Kidney epithelial cell (primary cell): ENCODE measurements at regions not wholly inside any gene's neighbourhood (a gene's known extent, or its start where the extent isn't known, plus 50 kb on each side); places are given as distances from the start of the nearest gene placed in this dataset.

Experiments used
- DNase-seq: peaks from one replicate; pipeline ENCODE4 v3.0.0-alpha.2; 2010; ENCODE audit warnings: low read depth
- H3K27me3 ChIP-seq: 2 replicates; pipeline ENCODE4 v1.6.0; 2011; ENCODE audit warnings: low read length; ENCODE audit not compliant: control insufficient read depth, insufficient read depth
- H3K36me3 ChIP-seq: 2 replicates; pipeline ENCODE4 v1.5.1; 2011; ENCODE audit warnings: low read length; ENCODE audit not compliant: control insufficient read depth, insufficient read depth
- H3K4me3 ChIP-seq: 2 replicates; pipeline ENCODE4 v1.5.1; 2011; ENCODE audit warnings: low read depth, mild to moderate bottlenecking, control low read depth, low read length
- TF ChIP-seq, protein P1 (sequence below): IDR thresholded peaks from 2 replicates; pipeline ENCODE4 v1.5.1; 2011; ENCODE audit warnings: mild to moderate bottlenecking, moderate library complexity, low read length, control low read depth, inconsistent platforms; ENCODE audit not compliant: insufficient read depth, poor library complexity, severe bottlenecking

DNA sequence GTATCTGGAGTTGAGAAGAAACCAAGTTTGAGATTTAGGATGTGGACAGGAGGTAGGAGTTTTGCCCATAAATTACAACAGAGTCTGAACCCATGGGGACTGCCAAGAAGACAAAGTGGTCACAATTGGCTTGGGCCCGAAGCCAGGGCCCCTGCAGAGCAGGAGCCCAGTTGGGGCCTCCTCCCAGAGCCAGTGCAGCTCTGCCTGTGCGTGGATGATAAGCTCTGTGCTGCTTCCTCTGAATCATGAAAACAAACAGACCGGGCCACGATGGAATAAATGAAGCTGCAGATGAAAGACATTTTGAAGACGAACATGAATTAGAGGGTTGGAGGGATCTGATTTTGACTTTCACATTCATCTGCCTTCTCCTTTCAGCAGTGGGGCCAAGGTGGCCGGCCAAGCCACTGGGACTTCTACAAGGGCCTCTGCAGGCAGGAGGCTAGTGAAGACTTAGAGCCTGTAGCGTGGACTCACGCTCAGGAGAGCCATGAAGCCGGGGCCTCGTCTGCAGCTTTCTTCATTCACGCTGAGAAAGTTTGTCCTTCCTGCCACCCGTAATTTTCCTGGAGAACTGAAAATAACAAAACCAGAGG lies 156.8 kb upstream of the LYZL1 start:
- H3K36me3 ChIP-seq: no peaks in the 10 kb centered on the region
- DNase-seq: no peak
- no peaks in the 10 kb centered on the region for H3K27me3 ChIP-seq
- TF ChIP-seq, protein P1, sequence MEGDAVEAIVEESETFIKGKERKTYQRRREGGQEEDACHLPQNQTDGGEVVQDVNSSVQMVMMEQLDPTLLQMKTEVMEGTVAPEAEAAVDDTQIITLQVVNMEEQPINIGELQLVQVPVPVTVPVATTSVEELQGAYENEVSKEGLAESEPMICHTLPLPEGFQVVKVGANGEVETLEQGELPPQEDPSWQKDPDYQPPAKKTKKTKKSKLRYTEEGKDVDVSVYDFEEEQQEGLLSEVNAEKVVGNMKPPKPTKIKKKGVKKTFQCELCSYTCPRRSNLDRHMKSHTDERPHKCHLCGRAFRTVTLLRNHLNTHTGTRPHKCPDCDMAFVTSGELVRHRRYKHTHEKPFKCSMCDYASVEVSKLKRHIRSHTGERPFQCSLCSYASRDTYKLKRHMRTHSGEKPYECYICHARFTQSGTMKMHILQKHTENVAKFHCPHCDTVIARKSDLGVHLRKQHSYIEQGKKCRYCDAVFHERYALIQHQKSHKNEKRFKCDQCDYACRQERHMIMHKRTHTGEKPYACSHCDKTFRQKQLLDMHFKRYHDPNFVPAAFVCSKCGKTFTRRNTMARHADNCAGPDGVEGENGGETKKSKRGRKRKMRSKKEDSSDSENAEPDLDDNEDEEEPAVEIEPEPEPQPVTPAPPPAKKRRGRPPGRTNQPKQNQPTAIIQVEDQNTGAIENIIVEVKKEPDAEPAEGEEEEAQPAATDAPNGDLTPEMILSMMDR: no peak
- no peak overlapping the region for H3K4me3 ChIP-seq

DNA sequence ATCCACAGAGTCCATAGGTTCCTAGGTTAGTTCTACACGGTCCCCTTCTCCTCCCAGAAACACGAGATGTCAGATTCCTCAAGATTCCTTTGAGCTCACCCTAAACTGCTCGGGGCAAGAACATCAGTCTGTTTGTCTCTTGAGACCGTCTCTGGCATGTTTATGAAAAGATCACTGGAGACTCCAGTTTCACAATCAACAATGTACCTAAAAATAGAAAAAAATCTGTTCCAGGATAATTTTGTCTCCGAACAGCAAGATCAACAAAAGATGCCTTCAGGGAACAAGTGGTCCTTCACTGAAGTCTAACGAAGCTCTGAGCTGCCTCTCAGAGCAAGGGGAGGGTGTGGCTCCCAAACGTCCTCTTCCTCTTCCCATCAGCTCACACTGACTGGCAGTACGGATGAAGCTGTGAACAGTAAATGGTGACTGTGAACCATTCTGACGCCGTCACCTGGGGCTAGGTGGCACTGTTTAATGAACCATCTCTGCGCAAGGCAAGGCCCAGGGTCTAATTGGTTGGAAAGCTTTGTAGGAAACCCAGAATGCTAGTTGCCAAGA lies 156.2 kb upstream of the LYZL1 start:
- Histone ChIP-seq H3K4me3 (no peak overlapping the region), H3K36me3 (no peaks in the 10 kb centered on the region), H3K27me3 (no peaks in the 10 kb centered on the region)
- DNase-seq: no peak
- TF ChIP-seq, protein P1: no peak

DNA sequence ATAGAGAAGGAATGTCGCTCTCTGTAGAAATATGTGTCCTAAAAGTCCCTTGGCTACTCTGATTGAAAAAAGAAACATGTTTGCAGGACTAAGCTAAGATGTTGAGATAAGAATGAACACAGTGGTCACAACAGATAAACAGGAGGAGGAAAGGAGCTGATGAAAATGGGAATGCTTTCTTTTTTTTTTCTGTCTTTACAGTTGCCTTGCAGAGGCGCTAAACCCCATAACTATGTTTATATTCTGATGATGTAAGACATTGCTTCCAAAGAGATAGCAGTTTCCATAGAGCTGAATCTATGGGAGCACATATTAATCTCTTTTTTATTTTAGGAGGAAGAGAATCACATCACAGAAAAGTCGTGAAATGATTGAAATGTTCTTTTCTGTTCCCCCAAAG lies 153.5 kb upstream of the LYZL1 start:
- Histone ChIP-seq H3K27me3 (no peaks in the 10 kb centered on the region), H3K4me3 (no peak overlapping the region), H3K36me3 (no peaks in the 10 kb centered on the region)
- TF ChIP-seq, protein P1: no peak
- DNase-seq: no peak

DNA sequence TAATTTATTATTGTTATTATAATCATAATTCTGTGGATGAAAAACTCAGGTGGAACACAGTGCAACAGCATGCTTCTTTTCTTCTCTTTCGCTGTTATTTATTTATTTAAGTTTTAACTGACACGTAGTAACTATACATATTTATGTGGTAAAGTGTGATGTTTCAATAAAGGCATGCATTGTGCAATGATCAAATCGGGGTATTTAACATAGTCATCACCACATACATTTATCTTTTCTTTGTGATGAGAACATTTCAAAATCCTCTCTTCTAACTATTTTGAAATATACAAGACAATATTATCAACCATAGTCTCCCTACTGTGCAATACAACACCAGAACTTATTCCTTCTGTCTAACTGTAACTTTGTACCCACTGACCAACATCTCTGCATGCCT lies 152.5 kb upstream of the LYZL1 start:
- TF ChIP-seq, protein P1: no peak
- Histone ChIP-seq H3K36me3 (no peaks in the 10 kb centered on the region), H3K27me3 (no peaks in the 10 kb centered on the region), H3K4me3 (no peak overlapping the region)
- DNase-seq: no peak

DNA sequence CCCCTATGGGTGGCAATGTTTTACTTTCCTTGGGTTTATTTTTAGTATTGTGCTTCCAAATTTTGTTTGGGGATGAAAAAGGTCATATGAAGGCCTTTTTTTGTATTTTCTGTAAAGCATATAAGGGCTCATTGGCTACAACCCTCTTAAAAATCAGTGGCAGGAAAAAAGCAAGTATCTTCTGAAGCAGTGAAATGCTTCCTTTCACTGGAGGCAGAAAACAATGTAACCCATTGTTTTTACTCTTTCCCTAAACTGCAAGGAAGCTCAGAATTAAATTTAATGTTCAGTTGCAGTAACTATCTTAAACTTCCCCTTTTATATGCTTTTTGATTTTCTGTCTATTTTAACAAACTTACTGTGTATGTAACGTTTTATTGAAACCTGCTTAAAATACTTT lies 148.7 kb upstream of the LYZL1 start:
- Histone ChIP-seq H3K4me3 (no peak overlapping the region), H3K36me3 (no peaks in the 10 kb centered on the region), H3K27me3 (no peaks in the 10 kb centered on the region)
- DNase-seq: no peak
- TF ChIP-seq, protein P1: no peak

DNA sequence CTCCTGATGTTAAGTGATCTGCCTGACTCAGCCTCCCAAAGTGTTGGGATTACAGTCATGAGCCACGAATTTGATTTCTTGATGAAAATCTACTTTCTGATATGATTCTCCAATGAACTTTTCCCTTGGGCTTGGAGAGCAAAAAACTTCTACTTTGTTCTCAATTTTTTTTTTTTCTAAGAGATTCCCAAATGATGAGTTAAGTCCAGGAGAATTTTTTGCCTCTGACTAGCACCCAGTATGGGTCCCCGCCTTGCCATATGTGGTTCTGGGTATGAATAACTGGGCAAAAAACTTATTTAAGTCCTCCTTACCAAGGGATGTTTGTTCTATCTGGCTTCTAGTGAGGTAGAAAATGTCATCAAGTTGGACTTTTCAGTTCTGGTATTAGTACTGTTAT lies 147.9 kb upstream of the LYZL1 start:
- no peak overlapping the region for H3K4me3 ChIP-seq
- DNase-seq: peak; percentile 63
- TF ChIP-seq, protein P1: no peak
- H3K36me3 ChIP-seq: no peaks in the 10 kb centered on the region
- no peaks in the 10 kb centered on the region for H3K27me3 ChIP-seq
